Stimulated activated CD8-positive, alpha-beta memory T cell treated with anti-CD3 and anti-CD28 coated beads, Interleukin-7, amount 100 ng/mL, for 1 hour (primary cell): ENCODE measurements at regions not wholly inside any gene's neighbourhood (a gene's known extent, or its start where the extent isn't known, plus 50 kb on each side); places are given as distances from the start of the nearest gene placed in this dataset.

Experiments
- DNase-seq, 2 donors: peaks; one replicate each; pipeline ENCODE4 v3.0.0-alpha.2; 2020; ENCODE audit warnings: low read depth in 2 of 2

- DNase-seq: no peak
Measured at GRCh38 chr9:14962193-14962882, 52.1 kb upstream of the FREM1 start.

GRCh38 chr9:14961372-14962068 lies 51.3 kb upstream of the FREM1 start:
- no peak for DNase-seq

GRCh38 chr9:14960881-14961280 lies 50.7 kb upstream of the FREM1 start:
- no peak for DNase-seq
